H1 (cell line): ENCODE measurements at regions not wholly inside any gene's neighbourhood (a gene's known extent, or its start where the extent isn't known, plus 50 kb on each side); places are given as distances from the start of the nearest gene placed in this dataset.

Source experiments
- EP300 ChIP-seq, 2 experiments: IDR thresholded peaks; 1 replicate in 1 of 2; 2 replicates in 1 of 2; pipeline ENCODE4 v1.6.1; 2011 to 2012; ENCODE audit warnings: low read depth in 2 of 2, low read length in 2 of 2, mild to moderate bottlenecking in 2 of 2, borderline replicate concordance in 1 of 2, inconsistent platforms in 1 of 2, moderate library complexity in 1 of 2
- MAX ChIP-seq: IDR thresholded peaks from 2 replicates; pipeline ENCODE4 v1.6.1; 2012; ENCODE audit warnings: inconsistent platforms
- POLR2A ChIP-seq, 2 experiments: IDR thresholded peaks; 1 replicate in 1 of 2; 2 replicates in 1 of 2; pipeline ENCODE4 v1.6.1; 2011; ENCODE audit warnings: low read depth in 2 of 2, low read length in 2 of 2, mild to moderate bottlenecking in 2 of 2; ENCODE audit errors: control extremely low read depth in 1 of 2
- POLR2AphosphoS5 ChIP-seq: IDR thresholded peaks from 2 replicates; pipeline ENCODE4 v1.6.1; 2011; ENCODE audit warnings: low read depth, low read length
- RAD21 ChIP-seq, 2 experiments: IDR thresholded peaks in 1 of 2; conservative IDR thresholded peaks in 1 of 2; 2 replicates each; pipeline ENCODE4 v1.6.1; 2011; ENCODE audit warnings: low read depth in 2 of 2, low read length in 2 of 2, improper control_type of control experiment in 1 of 2, inconsistent platforms in 1 of 2, mild to moderate bottlenecking in 1 of 2, moderate library complexity in 1 of 2
- TF ChIP-seq, protein P1 (sequence below), 3 experiments: IDR thresholded peaks; 1 replicate in 2 of 3; 2 replicates in 1 of 3; pipeline versions ENCODE4 v1.5.1 to v1.6.1; 2011; ENCODE audit warnings: low read length in 3 of 3, mild to moderate bottlenecking in 3 of 3, inconsistent platforms in 2 of 3, low read depth in 1 of 3, moderate library complexity in 1 of 3; ENCODE audit not compliant: insufficient read depth in 1 of 3; ENCODE audit errors: control extremely low read depth in 1 of 3
- TF ChIP-seq, protein P2 (sequence below): IDR thresholded peaks from 2 replicates; pipeline ENCODE4 v1.6.1; 2012; ENCODE audit warnings: low read length, inconsistent platforms
- TF ChIP-seq, protein P3 (sequence below): IDR thresholded peaks from 2 replicates; pipeline ENCODE4 v1.6.1; 2011; ENCODE audit warnings: low read length, improper control_type of control experiment

DNA sequence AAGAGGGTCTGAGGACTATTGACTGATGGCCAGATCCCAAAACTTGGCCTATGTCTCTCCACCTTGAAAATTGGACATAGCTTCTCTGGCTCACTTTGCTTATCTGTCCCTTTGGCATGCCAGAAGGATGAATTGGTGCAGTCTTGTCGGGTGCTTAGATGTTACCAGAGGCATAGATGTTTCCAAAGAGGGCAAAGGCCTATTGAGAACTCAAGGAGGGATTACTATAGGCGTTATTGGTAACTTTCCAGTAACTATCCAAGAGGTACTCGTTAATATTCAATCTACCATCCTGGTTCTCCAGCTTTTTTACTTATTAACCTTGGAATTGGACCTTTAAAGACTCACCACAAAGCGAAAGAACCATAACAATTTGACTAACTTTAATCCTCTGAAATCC lies 368.3 kb upstream of the ESRRG start:
- TF ChIP-seq, protein P1, sequence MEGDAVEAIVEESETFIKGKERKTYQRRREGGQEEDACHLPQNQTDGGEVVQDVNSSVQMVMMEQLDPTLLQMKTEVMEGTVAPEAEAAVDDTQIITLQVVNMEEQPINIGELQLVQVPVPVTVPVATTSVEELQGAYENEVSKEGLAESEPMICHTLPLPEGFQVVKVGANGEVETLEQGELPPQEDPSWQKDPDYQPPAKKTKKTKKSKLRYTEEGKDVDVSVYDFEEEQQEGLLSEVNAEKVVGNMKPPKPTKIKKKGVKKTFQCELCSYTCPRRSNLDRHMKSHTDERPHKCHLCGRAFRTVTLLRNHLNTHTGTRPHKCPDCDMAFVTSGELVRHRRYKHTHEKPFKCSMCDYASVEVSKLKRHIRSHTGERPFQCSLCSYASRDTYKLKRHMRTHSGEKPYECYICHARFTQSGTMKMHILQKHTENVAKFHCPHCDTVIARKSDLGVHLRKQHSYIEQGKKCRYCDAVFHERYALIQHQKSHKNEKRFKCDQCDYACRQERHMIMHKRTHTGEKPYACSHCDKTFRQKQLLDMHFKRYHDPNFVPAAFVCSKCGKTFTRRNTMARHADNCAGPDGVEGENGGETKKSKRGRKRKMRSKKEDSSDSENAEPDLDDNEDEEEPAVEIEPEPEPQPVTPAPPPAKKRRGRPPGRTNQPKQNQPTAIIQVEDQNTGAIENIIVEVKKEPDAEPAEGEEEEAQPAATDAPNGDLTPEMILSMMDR (IDR thresholded peaks at IDR 0.05; ENCODE audit: control extremely low read depth in 1 of 3, insufficient read depth in 1 of 3, low read depth in 1 of 3, low read length in 3 of 3), result no peak
- TF ChIP-seq POLR2AphosphoS5, result no peak
- TF ChIP-seq RAD21 (IDR thresholded peaks at IDR 0.05 in 1 of 2, conservative IDR thresholded peaks at IDR 0.05 in 1 of 2; ENCODE audit: low read depth in 2 of 2, low read length in 2 of 2), result no peak
- no peak for TF ChIP-seq POLR2A (IDR thresholded peaks at IDR 0.05; ENCODE audit: control extremely low read depth in 1 of 2, low read depth in 2 of 2, low read length in 2 of 2)
- TF ChIP-seq, protein P2, sequence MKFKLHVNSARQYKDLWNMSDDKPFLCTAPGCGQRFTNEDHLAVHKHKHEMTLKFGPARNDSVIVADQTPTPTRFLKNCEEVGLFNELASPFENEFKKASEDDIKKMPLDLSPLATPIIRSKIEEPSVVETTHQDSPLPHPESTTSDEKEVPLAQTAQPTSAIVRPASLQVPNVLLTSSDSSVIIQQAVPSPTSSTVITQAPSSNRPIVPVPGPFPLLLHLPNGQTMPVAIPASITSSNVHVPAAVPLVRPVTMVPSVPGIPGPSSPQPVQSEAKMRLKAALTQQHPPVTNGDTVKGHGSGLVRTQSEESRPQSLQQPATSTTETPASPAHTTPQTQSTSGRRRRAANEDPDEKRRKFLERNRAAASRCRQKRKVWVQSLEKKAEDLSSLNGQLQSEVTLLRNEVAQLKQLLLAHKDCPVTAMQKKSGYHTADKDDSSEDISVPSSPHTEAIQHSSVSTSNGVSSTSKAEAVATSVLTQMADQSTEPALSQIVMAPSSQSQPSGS, result no peak
- no peak for TF ChIP-seq EP300 (IDR thresholded peaks at IDR 0.05; ENCODE audit: borderline replicate concordance in 1 of 2, low read depth in 2 of 2, low read length in 2 of 2)
- no peak for TF ChIP-seq MAX
- TF ChIP-seq, protein P3, sequence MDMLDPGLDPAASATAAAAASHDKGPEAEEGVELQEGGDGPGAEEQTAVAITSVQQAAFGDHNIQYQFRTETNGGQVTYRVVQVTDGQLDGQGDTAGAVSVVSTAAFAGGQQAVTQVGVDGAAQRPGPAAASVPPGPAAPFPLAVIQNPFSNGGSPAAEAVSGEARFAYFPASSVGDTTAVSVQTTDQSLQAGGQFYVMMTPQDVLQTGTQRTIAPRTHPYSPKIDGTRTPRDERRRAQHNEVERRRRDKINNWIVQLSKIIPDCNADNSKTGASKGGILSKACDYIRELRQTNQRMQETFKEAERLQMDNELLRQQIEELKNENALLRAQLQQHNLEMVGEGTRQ, result no peak
